ENCODE measurements at regions not wholly inside any gene's neighbourhood (a gene's known extent, or its start where the extent isn't known, plus 50 kb on each side); places are given as distances from the start of the nearest gene placed in this dataset.

DNA sequence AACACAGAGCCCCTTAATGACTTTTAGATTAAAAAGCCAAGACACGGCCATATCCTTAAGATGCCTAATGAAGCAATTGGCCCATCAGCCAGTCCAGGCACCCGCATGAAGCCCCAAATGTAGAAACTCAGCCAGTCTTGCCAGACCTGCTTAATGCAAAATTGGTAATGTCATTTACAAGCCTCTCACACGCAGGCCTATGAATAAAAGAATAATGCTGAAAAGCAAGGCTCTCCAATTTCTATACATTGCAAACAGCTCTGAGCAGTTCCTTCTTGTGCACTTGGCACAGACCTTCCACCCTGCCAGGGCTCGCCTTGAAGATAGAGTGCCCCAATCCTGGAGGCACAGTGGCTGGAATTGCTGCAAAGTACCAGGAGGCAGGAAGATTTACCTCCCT lies 498.9 kb downstream of the NPHP4 start:
- Histone ChIP-seq H3K27me3 (ENCODE audit: control insufficient read depth, insufficient read depth, low read length) (no peaks in the 10 kb centered on the region), H3K4me1 (ENCODE audit: control insufficient read depth, low read depth, low read length) (no peaks in the 10 kb centered on the region), H3K36me3 (ENCODE audit: control insufficient read depth, low read depth, low read length) (no peaks in the 10 kb centered on the region)

DNA sequence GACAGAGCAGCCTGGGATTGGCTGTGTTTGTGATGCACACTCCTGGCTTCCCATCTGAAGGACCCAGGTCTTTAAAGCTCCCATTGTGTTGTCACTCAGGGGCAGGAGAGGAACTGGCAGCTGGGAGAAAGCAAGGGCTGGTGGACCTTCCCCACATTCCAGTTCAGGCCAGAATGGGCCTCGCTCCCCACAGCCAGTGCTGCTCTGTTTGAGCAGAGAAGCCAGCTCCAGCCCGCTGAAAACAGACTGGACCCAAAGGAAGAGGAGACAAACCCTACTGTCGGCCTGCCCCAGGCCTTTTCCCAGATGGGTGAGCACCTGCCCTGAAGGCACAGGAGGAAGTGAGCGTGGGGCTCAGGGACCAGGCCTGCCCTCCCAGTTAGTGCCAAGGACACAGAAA lies 499.4 kb downstream of the NPHP4 start:
- no peaks in the 10 kb centered on the region for H3K36me3 ChIP-seq (ENCODE audit: control insufficient read depth, low read depth, low read length)
- H3K27ac ChIP-seq (ENCODE audit: low read length): no peak overlapping the region
- no peaks in the 10 kb centered on the region for H3K27me3 ChIP-seq (ENCODE audit: control insufficient read depth, insufficient read depth, low read length)
- no peak overlapping the region for H3K4me3 ChIP-seq (ENCODE audit: low read length)
- H3K9me3 ChIP-seq (ENCODE audit: control insufficient read depth, low read depth, low read length): no peaks in the 10 kb centered on the region
- H3K4me1 ChIP-seq (ENCODE audit: control insufficient read depth, low read depth, low read length): no peaks in the 10 kb centered on the region
- H3K9ac ChIP-seq (ENCODE audit: low read length): no peak overlapping the region

More for the DNA sequence above, 498.9 kb downstream of the NPHP4 start:
- Histone ChIP-seq H3K9me3 (ENCODE audit: control insufficient read depth, low read depth, low read length) (no peaks in the 10 kb centered on the region), H3K27ac (ENCODE audit: low read length) (no peak overlapping the region), H3K4me3 (ENCODE audit: low read length) (no peak overlapping the region), H3K9ac (ENCODE audit: low read length) (no peak overlapping the region)

DNA sequence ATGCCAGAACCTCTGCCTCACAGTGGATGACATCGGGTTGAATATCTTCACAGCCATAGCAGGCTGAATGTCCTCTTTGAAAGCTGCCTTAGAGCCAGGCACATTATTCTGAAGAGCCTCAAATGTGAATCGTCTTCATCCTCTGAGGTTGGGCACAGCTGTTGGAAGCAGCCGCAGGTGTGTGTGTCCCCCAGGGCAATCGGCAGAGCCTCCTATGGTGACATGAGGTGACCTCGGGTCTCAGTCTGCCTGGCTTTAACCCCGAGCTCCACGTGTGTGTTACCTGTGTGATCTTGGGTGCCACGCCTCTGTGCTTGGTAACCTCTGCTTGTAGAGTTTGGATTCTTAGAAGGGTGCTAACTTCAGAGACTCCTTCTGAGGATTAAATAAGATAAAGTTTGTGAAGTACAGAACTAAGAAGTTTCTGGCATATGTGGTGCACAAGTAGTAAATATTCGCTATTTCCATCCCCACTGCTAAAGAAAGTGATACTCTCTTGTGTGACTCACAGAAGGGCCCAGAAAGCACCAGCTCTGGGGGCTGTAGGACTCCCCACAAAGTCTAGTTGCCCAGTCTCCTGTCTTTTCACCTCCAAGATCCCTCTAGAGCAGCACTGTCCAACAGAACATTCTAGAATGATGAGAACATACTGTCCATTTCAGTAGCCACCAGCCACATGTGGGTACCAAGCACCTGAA lies 500.9 kb downstream of the NPHP4 start:
- Histone ChIP-seq H3K27me3 (ENCODE audit: control insufficient read depth, insufficient read depth, low read length) (no peaks in the 10 kb centered on the region), H3K36me3 (ENCODE audit: control insufficient read depth, low read depth, low read length) (no peaks in the 10 kb centered on the region), H3K9ac (ENCODE audit: low read length) (no peak overlapping the region), H3K27ac (ENCODE audit: low read length) (no peak overlapping the region), H3K4me3 (ENCODE audit: low read length) (no peak overlapping the region), H3K9me3 (ENCODE audit: control insufficient read depth, low read depth, low read length) (no peaks in the 10 kb centered on the region), H3K4me1 (ENCODE audit: control insufficient read depth, low read depth, low read length) (no peaks in the 10 kb centered on the region)

DNA sequence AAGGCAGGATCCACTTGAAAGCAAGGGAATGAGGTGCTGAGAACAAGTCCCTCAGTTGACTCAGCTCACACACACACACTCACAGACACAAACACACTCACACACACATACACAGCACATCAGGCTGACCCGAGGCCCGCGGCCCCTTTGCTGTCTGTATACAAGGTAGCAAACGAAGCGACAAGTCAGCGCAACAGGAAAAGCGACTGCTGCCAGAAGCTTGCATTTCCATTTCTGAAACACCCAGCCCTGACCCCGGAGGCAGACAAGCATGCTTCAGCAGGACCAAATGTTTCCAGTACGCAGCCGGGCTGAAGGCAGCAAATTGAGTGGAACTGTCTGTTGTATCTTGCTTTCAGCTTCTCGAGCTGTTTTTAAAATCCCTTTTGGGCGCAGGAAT lies 501.6 kb downstream of the NPHP4 start:
- Histone ChIP-seq H3K27me3 (ENCODE audit: control insufficient read depth, insufficient read depth, low read length) (no peaks in the 10 kb centered on the region), H3K36me3 (ENCODE audit: control insufficient read depth, low read depth, low read length) (no peaks in the 10 kb centered on the region), H3K27ac (ENCODE audit: low read length) (no peak overlapping the region), H3K4me3 (ENCODE audit: low read length) (no peak overlapping the region), H3K4me1 (ENCODE audit: control insufficient read depth, low read depth, low read length) (no peaks in the 10 kb centered on the region), H3K9me3 (ENCODE audit: control insufficient read depth, low read depth, low read length) (no peaks in the 10 kb centered on the region), H3K9ac (ENCODE audit: low read length) (no peak overlapping the region)

DNA sequence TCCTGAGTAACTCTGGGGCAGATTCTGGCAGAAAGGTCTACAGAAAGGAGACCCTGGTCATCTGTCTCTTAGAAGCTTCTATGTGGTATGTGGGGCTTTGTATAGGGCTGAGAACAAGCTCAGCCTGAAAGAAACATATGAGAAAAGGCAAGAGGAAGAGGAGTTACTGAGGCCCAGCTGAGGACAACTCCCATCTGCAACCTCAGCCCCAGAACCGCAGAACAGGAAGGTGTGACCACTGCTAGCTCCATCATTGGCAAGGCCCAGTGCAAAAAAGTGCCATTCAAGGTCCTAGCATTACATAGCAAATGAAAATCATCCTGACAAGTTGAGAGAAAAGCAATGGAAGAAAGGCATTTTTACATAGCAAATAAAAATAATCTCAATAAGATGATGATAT lies 503.8 kb downstream of the NPHP4 start:
- no peak overlapping the region for H3K9ac ChIP-seq (ENCODE audit: low read length)
- H3K4me1 ChIP-seq (ENCODE audit: control insufficient read depth, low read depth, low read length): no peaks in the 10 kb centered on the region
- no peaks in the 10 kb centered on the region for H3K27me3 ChIP-seq (ENCODE audit: control insufficient read depth, insufficient read depth, low read length)
- no peaks in the 10 kb centered on the region for H3K36me3 ChIP-seq (ENCODE audit: control insufficient read depth, low read depth, low read length)
- H3K4me3 ChIP-seq (ENCODE audit: low read length): no peak overlapping the region
- no peaks in the 10 kb centered on the region for H3K9me3 ChIP-seq (ENCODE audit: control insufficient read depth, low read depth, low read length)
- H3K27ac ChIP-seq (ENCODE audit: low read length): no peak overlapping the region

DNA sequence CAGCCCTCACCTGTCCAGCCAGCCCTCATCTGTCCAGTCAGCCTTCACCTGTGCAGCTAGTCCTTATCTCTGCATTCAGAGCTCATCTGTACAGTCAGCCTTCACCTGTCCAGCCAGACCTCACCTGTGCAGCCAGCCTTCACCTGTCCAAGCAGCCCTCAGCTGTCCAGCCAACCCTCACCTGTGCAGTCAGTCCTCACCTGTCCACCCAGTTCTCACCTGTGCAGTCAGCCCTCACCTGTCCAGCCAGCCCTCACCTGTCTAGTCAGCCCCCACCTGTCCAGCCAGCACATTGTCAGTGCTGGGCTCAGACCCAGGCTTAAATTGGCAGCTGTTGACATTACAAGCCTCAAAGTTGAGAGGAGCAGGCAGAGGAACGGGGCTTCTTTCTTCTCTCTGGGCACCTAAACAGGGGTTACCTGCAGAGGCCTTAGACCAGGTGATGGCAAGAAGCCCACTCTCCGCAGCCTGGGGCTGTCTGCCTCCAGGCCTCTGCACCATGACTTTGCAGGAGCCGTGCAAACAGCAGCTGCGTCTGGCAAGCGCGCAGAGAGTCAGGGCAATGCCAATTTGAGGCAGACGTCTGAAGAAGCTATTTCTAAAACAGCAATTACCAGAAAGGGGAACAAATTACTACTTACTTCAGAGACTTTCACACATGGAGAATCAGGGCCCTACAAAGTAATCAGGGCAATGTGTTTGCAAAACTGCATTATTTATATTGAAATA lies 506.1 kb downstream of the NPHP4 start:
- Histone ChIP-seq H3K9ac (ENCODE audit: low read length) (no peak overlapping the region), H3K27me3 (ENCODE audit: control insufficient read depth, insufficient read depth, low read length) (peaks cover 5% of the 10 kb centered on the region), H3K9me3 (ENCODE audit: control insufficient read depth, low read depth, low read length) (no peaks in the 10 kb centered on the region), H3K4me1 (ENCODE audit: control insufficient read depth, low read depth, low read length) (no peaks in the 10 kb centered on the region), H3K27ac (ENCODE audit: low read length) (no peak overlapping the region), H3K36me3 (ENCODE audit: control insufficient read depth, low read depth, low read length) (no peaks in the 10 kb centered on the region), H3K4me3 (ENCODE audit: low read length) (no peak overlapping the region)

DNA sequence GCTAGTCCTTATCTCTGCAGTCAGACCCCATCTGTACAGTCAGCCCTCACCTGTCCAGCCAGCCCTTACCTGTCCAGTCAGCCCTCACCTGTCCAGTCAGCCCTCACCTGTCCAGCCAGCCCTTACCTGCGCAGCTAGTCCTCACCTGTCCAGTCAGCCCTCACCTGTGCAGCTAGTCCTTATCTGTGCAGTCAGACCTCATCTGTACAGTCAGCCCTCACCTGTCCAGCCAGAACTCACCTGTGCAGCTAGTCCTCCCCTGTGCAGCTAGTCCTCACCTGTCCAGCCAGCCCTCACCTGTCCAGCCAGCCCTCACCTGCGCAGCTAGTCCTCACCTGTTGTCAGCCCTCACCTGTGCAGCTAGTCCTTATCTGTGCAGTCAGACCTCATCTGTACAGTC lies 506.8 kb downstream of the NPHP4 start:
- H3K27ac ChIP-seq (ENCODE audit: low read length): no peak overlapping the region
- no peak overlapping the region for H3K9ac ChIP-seq (ENCODE audit: low read length)
- no peaks in the 10 kb centered on the region for H3K4me1 ChIP-seq (ENCODE audit: control insufficient read depth, low read depth, low read length)
- peaks cover 5% of the 10 kb centered on the region for H3K27me3 ChIP-seq (ENCODE audit: control insufficient read depth, insufficient read depth, low read length)
- H3K4me3 ChIP-seq (ENCODE audit: low read length): no peak overlapping the region
- H3K36me3 ChIP-seq (ENCODE audit: control insufficient read depth, low read depth, low read length): no peaks in the 10 kb centered on the region
- no peaks in the 10 kb centered on the region for H3K9me3 ChIP-seq (ENCODE audit: control insufficient read depth, low read depth, low read length)

DNA sequence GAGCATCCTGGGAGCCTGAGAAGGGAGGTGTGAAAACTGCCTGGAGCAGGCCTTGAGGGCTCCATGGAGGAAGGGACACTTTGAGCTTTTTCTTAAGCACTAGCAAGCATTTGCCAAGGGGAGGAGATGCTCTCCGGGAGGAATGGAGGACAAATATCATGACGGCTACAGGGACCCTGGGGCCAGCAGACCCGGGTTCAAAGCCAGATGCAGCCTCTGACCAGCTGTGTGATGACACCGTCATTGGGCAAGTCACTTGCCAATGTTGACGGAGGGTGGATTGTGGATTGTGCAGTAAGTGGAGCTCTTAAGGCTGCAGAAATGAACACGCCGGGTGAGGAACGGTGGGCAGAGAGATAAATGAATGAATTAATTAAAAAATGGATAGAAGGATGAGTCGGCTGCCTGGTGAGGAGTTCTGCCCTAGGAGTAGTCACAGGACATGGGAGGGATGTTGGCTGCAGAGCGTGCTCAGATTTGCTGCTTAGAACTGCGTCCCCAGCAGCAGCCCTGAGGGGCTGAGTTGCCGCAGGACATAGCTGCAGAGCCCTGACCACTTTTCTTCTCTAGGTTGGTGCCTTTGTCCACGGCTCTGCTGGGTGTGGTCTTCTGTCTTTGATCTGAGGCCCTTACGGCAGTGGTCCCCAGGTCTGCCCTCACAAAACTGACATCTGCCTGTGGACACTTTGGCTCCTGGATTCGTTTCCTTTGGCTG lies 507.6 kb downstream of the NPHP4 start:
- H3K9ac ChIP-seq (ENCODE audit: low read length): no peak overlapping the region

DNA sequence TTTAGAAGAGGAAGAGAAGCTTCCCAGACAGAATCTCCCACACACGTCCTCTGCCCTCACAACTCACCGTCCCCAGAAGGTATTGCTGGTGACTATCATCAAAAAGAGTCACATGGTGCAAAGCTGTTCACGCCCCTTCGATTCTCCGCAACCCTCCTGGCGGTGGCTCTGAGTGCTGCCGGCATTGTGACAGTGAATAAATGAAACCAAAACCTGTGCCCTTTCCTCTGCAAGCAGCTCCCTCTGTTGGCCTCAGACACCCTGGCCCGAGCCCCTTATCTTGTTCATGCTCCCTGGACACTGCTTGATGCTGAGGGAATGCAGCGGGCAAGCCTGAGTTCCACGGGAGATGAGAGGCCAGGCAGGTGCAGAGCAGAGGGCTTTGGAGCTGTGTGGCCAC lies 510.3 kb downstream of the NPHP4 start:
- no peaks in the 10 kb centered on the region for H3K4me1 ChIP-seq (ENCODE audit: control insufficient read depth, low read depth, low read length)
- peaks cover 5% of the 10 kb centered on the region for H3K27me3 ChIP-seq (ENCODE audit: control insufficient read depth, insufficient read depth, low read length)
- no peak overlapping the region for H3K27ac ChIP-seq (ENCODE audit: low read length)
- H3K4me3 ChIP-seq (ENCODE audit: low read length): no peak overlapping the region
- H3K36me3 ChIP-seq (ENCODE audit: control insufficient read depth, low read depth, low read length): no peaks in the 10 kb centered on the region
- H3K9ac ChIP-seq (ENCODE audit: low read length): no peak overlapping the region
- H3K9me3 ChIP-seq (ENCODE audit: control insufficient read depth, low read depth, low read length): no peaks in the 10 kb centered on the region

More for the DNA sequence above, 507.6 kb downstream of the NPHP4 start:
- no peak overlapping the region for H3K27ac ChIP-seq (ENCODE audit: low read length)
- H3K27me3 ChIP-seq (ENCODE audit: control insufficient read depth, insufficient read depth, low read length): peaks cover 5% of the 10 kb centered on the region
- H3K4me3 ChIP-seq (ENCODE audit: low read length): no peak overlapping the region
- no peaks in the 10 kb centered on the region for H3K36me3 ChIP-seq (ENCODE audit: control insufficient read depth, low read depth, low read length)
- no peaks in the 10 kb centered on the region for H3K9me3 ChIP-seq (ENCODE audit: control insufficient read depth, low read depth, low read length)
- no peaks in the 10 kb centered on the region for H3K4me1 ChIP-seq (ENCODE audit: control insufficient read depth, low read depth, low read length)

DNA sequence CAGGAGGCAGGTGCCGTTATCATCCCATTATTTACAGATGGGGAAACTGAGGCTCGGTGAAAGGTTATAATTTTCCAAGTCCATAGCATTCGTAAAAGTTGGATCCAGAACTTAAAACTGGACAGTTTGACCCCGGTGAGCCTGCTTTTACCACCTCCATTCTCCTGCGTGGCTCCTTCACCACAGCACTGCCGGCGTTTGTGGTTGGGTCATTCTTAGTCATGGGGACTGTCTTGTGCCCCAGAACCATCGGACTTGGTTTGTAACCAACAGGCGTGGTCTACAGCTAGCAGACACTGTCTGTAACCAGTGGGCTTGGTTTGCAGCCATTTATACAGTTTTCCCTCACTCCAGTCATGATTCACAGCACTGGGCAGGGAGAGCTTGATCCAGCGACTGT lies 511.3 kb downstream of the NPHP4 start:
- no peak overlapping the region for H3K27ac ChIP-seq (ENCODE audit: low read length)
- H3K9ac ChIP-seq (ENCODE audit: low read length): no peak overlapping the region
- H3K27me3 ChIP-seq (ENCODE audit: control insufficient read depth, insufficient read depth, low read length): peaks cover 5% of the 10 kb centered on the region
- no peaks in the 10 kb centered on the region for H3K36me3 ChIP-seq (ENCODE audit: control insufficient read depth, low read depth, low read length)
- no peak overlapping the region for H3K4me3 ChIP-seq (ENCODE audit: low read length)
- peaks cover 6% of the 10 kb centered on the region for H3K4me1 ChIP-seq (ENCODE audit: control insufficient read depth, low read depth, low read length)
- no peaks in the 10 kb centered on the region for H3K9me3 ChIP-seq (ENCODE audit: control insufficient read depth, low read depth, low read length)

DNA sequence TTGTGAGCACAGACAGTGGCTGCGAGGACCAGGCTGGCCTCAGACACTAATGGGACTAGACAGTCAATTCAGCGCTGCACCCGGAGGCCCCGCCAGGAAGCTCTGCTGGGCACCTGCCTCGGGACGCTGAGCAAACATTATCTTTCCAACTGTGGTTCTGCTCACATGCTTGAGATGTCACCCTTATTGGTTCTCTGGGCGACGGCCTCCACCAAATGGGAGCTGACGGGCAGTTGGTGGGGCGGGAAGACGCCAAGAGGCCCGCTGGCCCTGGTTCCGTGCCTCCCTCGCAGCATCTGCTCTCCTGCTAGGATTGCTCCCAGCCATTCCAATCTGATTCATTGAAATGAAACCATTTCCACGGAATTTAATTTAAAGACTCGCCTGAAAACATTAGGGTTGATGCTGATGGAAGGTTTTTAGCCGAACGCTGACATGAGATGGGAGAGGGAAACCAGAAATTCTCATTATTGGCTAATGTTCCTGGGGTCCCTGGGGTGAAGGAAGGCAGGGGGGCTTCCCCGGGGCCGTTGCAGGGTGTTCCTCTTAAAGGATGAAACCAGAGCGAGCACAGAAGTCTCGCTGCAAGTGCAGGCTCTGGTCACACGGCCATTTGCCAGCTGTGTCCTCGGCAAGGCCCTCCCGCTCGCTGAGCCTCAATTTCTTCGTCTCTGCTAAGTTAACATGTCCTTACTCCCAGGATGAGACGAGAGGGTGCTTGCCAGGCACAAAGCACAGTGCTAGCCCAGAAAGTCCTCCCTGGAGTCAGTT lies 512.2 kb downstream of the NPHP4 start:
- Histone ChIP-seq H3K27ac (ENCODE audit: low read length) (no peak overlapping the region), H3K4me3 (ENCODE audit: low read length) (no peak overlapping the region), H3K9ac (ENCODE audit: low read length) (no peak overlapping the region), H3K27me3 (ENCODE audit: control insufficient read depth, insufficient read depth, low read length) (peaks cover 5% of the 10 kb centered on the region), H3K36me3 (ENCODE audit: control insufficient read depth, low read depth, low read length) (no peaks in the 10 kb centered on the region), H3K4me1 (ENCODE audit: control insufficient read depth, low read depth, low read length) (peaks cover 12% of the 10 kb centered on the region), H3K9me3 (ENCODE audit: control insufficient read depth, low read depth, low read length) (no peaks in the 10 kb centered on the region)
